ENCODE measurements at regions not wholly inside any gene's neighbourhood (a gene's known extent, or its start where the extent isn't known, plus 50 kb on each side); places are given as distances from the start of the nearest gene placed in this dataset.

DNA sequence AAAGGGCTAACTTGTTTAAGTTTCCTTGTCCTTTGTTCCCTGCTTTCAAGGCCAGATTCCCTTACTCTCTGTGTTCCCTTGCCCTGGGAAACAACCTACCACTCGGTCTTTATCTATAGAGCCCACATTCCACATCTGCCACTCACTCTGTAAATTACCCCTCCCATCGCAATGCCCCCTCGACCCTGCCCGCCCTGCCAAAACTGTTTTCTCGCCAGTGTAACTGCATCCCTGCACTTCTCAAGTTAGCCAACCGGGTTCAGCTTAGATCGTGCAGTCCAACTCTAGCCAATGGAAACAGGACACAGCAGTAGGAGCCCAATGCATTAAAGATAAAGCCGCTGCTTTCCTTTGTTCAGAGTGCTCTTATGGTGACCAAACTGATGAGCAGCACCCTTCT is 263.6 kb downstream of the TBL1XR1 start:
- FAIRE-seq (no peak), ATAC-seq (peak; percentile 66), DNase-seq (ENCODE audit: low spot score) (peak; percentile 31)
- POLR2A ChIA-PET, result no interaction called here
- in situ Hi-C loops (cut with HindIII; ENCODE audit: extremely low pct_ligation_motif_present, low pct_unique_long_range_greater_than_20kb) (no loop called here), intact Hi-C loops (cut with micrococcal nuclease; ENCODE audit: unreplicated experiment) (no loop called here)
- H4K20me1 ChIP-seq (ENCODE audit: insufficient read depth, low read length), result no peaks in the 10 kb centered on the region
- H2AFZ ChIP-seq (ENCODE audit: low read length), result no peak overlapping the region
- WGBS (ENCODE audit: low lambda C conversion rate), result 11% methylated on average over 8 of the region's 8 CpGs
- no peak overlapping the region for H3K27ac ChIP-seq (ENCODE audit: extremely low read length, insufficient read depth, low read length)
- H3K4me2 ChIP-seq (ENCODE audit: low read depth, low read length), result no peak overlapping the region
- CTCF ChIA-PET (ENCODE audit: low intra/inter-chr PET ratio, low total read pairs), result no interaction called here
- H3K79me2 ChIP-seq (ENCODE audit: insufficient read depth, low read length), result no peaks in the 10 kb centered on the region
- H3K36me3 ChIP-seq (replicated peaks in 1 of 2; ENCODE audit: control insufficient read depth in 1 of 2, insufficient read depth in 2 of 2, low read length in 2 of 2), result no peaks in the 10 kb centered on the region
- no peak overlapping the region for H3K4me3 ChIP-seq (replicated peaks in 1 of 3; ENCODE audit: insufficient read depth in 1 of 3, low read depth in 2 of 3, low read length in 3 of 3)
- BruUV-seq (replicated peaks), result no TSS peak
- TF ChIP-seq, protein P1, sequence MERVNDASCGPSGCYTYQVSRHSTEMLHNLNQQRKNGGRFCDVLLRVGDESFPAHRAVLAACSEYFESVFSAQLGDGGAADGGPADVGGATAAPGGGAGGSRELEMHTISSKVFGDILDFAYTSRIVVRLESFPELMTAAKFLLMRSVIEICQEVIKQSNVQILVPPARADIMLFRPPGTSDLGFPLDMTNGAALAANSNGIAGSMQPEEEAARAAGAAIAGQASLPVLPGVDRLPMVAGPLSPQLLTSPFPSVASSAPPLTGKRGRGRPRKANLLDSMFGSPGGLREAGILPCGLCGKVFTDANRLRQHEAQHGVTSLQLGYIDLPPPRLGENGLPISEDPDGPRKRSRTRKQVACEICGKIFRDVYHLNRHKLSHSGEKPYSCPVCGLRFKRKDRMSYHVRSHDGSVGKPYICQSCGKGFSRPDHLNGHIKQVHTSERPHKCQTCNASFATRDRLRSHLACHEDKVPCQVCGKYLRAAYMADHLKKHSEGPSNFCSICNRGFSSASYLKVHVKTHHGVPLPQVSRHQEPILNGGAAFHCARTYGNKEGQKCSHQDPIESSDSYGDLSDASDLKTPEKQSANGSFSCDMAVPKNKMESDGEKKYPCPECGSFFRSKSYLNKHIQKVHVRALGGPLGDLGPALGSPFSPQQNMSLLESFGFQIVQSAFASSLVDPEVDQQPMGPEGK (CRISPR knock-in tag; IDR thresholded peaks at IDR 0.05), result 0 out of 2 replicates have a peak, but pooled peaks have one; percentile 21
- TF ChIP-seq ZNF382 (CRISPR knock-in tag; IDR thresholded peaks at IDR 0.05; ENCODE audit: borderline replicate concordance), result no peak
- no peak overlapping the region for H3K9ac ChIP-seq (ENCODE audit: insufficient read depth, low read depth, low read length)
- H3K4me1 ChIP-seq (ENCODE audit: insufficient read depth, low read length), result peaks cover 9% of the 10 kb centered on the region; the same call in 1 of the 2 replicates
- no peaks in the 10 kb centered on the region for H3K27me3 ChIP-seq (ENCODE audit: control insufficient read depth in 1 of 2, insufficient read depth in 2 of 2, low read length in 2 of 2)
- H3K9me3 ChIP-seq (ENCODE audit: low read length), result no peaks in the 10 kb centered on the region

DNA sequence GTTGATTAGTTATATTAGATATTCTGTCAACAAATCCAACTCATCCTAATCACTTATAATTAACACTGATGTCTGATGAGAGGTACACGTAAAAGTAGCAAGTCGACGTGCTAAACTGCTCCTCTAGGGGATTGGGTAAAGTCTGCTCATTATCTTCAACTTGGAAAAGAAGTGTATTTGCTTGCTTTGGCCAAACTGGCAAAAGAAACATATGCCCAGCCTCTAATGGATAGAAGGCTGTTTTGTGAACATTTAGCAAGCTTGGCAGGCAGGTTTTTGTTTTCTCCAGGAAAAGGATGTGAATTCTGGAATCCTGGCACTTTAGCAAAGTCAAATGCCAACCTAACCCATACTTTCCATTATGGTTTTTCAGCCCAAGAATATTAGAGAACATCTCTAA is 264.8 kb downstream of the TBL1XR1 start:
- Histone ChIP-seq H3K4me2 (ENCODE audit: low read depth, low read length) (no peak overlapping the region), H2AFZ (ENCODE audit: low read length) (no peak overlapping the region), H3K79me2 (ENCODE audit: insufficient read depth, low read length) (no peaks in the 10 kb centered on the region), H3K27ac (ENCODE audit: extremely low read length, insufficient read depth, low read length) (no peak overlapping the region), H4K20me1 (ENCODE audit: insufficient read depth, low read length) (no peaks in the 10 kb centered on the region), H3K9ac (ENCODE audit: insufficient read depth, low read depth, low read length) (no peak overlapping the region), H3K36me3 (replicated peaks in 1 of 2; ENCODE audit: control insufficient read depth in 1 of 2, insufficient read depth in 2 of 2, low read length in 2 of 2) (no peaks in the 10 kb centered on the region), H3K4me3 (replicated peaks in 1 of 3; ENCODE audit: insufficient read depth in 1 of 3, low read depth in 2 of 3, low read length in 3 of 3) (no peak overlapping the region), H3K4me1 (ENCODE audit: insufficient read depth, low read length) (peaks cover 9% of the 10 kb centered on the region; the same call in 1 of the 2 replicates), H3K27me3 (ENCODE audit: control insufficient read depth in 1 of 2, insufficient read depth in 2 of 2, low read length in 2 of 2) (no peaks in the 10 kb centered on the region), H3K9me3 (ENCODE audit: low read length) (no peaks in the 10 kb centered on the region)
- WGBS (ENCODE audit: low lambda C conversion rate), result 37% methylated on average over 3 of the region's 3 CpGs
- intact Hi-C loops (cut with micrococcal nuclease; ENCODE audit: unreplicated experiment), result no loop called here
- TF ChIP-seq NR2F1 (CRISPR knock-in tag; IDR thresholded peaks at IDR 0.05), result no peak
- TF ChIP-seq, protein P2, sequence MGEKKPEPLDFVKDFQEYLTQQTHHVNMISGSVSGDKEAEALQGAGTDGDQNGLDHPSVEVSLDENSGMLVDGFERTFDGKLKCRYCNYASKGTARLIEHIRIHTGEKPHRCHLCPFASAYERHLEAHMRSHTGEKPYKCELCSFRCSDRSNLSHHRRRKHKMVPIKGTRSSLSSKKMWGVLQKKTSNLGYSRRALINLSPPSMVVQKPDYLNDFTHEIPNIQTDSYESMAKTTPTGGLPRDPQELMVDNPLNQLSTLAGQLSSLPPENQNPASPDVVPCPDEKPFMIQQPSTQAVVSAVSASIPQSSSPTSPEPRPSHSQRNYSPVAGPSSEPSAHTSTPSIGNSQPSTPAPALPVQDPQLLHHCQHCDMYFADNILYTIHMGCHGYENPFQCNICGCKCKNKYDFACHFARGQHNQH (CRISPR knock-in tag; IDR thresholded peaks at IDR 0.05), result no peak
- ChIA-PET CTCF (ENCODE audit: low intra/inter-chr PET ratio, low total read pairs) (no interaction called here), POLR2A (no interaction called here)
- in situ Hi-C loops (cut with HindIII; ENCODE audit: extremely low pct_ligation_motif_present, low pct_unique_long_range_greater_than_20kb), result no loop called here
- ATAC-seq (no peak), DNase-seq (ENCODE audit: low spot score) (no peak), FAIRE-seq (no peak)
- BruUV-seq (replicated peaks), result no TSS peak
